ENCODE measurements at regions not wholly inside any gene's neighbourhood (a gene's known extent, or its start where the extent isn't known, plus 50 kb on each side); places are given as distances from the start of the nearest gene placed in this dataset.

- H3K9me3 ChIP-seq = no peaks in the 10 kb centered on the region
- H3K27ac ChIP-seq = no peak overlapping the region
- no peak for DNase-seq (ENCODE audit: low spot score)
- intact Hi-C loops (cut with DNase I) = no loop called here
- TF ChIP-seq POLR2AphosphoS5 (IDR thresholded peaks at IDR 0.05) (no peak), POLR2A (IDR thresholded peaks at IDR 0.05) (no peak)
- TF ChIP-seq, protein P1, sequence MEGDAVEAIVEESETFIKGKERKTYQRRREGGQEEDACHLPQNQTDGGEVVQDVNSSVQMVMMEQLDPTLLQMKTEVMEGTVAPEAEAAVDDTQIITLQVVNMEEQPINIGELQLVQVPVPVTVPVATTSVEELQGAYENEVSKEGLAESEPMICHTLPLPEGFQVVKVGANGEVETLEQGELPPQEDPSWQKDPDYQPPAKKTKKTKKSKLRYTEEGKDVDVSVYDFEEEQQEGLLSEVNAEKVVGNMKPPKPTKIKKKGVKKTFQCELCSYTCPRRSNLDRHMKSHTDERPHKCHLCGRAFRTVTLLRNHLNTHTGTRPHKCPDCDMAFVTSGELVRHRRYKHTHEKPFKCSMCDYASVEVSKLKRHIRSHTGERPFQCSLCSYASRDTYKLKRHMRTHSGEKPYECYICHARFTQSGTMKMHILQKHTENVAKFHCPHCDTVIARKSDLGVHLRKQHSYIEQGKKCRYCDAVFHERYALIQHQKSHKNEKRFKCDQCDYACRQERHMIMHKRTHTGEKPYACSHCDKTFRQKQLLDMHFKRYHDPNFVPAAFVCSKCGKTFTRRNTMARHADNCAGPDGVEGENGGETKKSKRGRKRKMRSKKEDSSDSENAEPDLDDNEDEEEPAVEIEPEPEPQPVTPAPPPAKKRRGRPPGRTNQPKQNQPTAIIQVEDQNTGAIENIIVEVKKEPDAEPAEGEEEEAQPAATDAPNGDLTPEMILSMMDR (IDR thresholded peaks at IDR 0.05) = no peak
- H3K4me1 ChIP-seq (replicated peaks) = no peaks in the 10 kb centered on the region
- H3K36me3 ChIP-seq = no peaks in the 10 kb centered on the region
- H3K4me3 ChIP-seq = no peak overlapping the region
- H3K27me3 ChIP-seq (replicated peaks; ENCODE audit: insufficient read depth) = no peaks in the 10 kb centered on the region
- WGBS = 63% methylated on average over 2 of the region's 2 CpGs
These were observed 234.0 kb upstream of the ITGA4 start for GRCh38 chr2:181223234-181223633.

DNA sequence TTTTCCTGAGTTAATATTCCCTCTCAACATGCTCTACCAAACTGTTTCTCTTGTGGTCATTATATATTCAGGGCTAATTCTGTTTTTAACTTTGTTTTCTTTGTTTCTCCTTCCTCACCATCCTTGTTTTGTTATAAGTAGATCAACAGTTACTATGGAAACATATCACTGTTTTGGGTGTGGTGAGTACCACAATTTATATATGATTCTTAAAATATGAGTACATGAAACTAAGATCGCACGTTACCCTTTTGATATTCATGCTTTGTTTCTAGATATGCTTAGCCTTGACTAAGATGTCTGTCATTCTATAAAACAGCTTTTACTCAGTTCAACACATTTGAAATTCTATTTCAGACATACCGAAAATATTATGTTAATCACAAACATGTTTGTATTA, 232.3 kb upstream of the ITGA4 start:
- Histone ChIP-seq H3K27me3 (replicated peaks; ENCODE audit: insufficient read depth) (no peaks in the 10 kb centered on the region), H3K36me3 (no peaks in the 10 kb centered on the region), H3K4me3 (no peak overlapping the region), H3K4me1 (replicated peaks) (no peaks in the 10 kb centered on the region), H3K9me3 (no peaks in the 10 kb centered on the region), H3K27ac (no peak overlapping the region)
- intact Hi-C loops (cut with DNase I) = no loop called here
- TF ChIP-seq, protein P1 (IDR thresholded peaks at IDR 0.05) = no peak
- 95% methylated on average over 3 of the region's 3 CpGs for WGBS
- no peak for DNase-seq (ENCODE audit: low spot score)

GRCh38 chr2:181228661-181229060, 228.5 kb upstream of the ITGA4 start:
- no peak for TF ChIP-seq POLR2A (IDR thresholded peaks at IDR 0.05)
- TF ChIP-seq, protein P1 (IDR thresholded peaks at IDR 0.05) = no peak
- no peak for TF ChIP-seq POLR2AphosphoS5 (IDR thresholded peaks at IDR 0.05)
- no peak for DNase-seq (ENCODE audit: low spot score)
- WGBS = 26% methylated on average over 1 of the region's 1 CpG

GRCh38 chr2:181231151-181231550, 226.0 kb upstream of the ITGA4 start:
- H3K36me3 ChIP-seq = no peaks in the 10 kb centered on the region
- TF ChIP-seq, protein P1 (IDR thresholded peaks at IDR 0.05) = no peak
- TF ChIP-seq POLR2AphosphoS5 (IDR thresholded peaks at IDR 0.05) (no peak), POLR2A (IDR thresholded peaks at IDR 0.05) (no peak)
- H3K9me3 ChIP-seq = no peaks in the 10 kb centered on the region
- H3K4me1 ChIP-seq (replicated peaks) = no peaks in the 10 kb centered on the region
- no peak overlapping the region for H3K27ac ChIP-seq
- no peak for DNase-seq (ENCODE audit: low spot score)
- 96% methylated on average over 1 of the region's 1 CpG for WGBS
- intact Hi-C loops (cut with DNase I) = no loop called here
- H3K27me3 ChIP-seq (replicated peaks; ENCODE audit: insufficient read depth) = no peaks in the 10 kb centered on the region
- no peak overlapping the region for H3K4me3 ChIP-seq

More at GRCh38 chr2:181228661-181229060, 228.5 kb upstream of the ITGA4 start:
- intact Hi-C loops (cut with DNase I) = no loop called here
- H3K36me3 ChIP-seq = no peaks in the 10 kb centered on the region
- H3K27me3 ChIP-seq (replicated peaks; ENCODE audit: insufficient read depth) = no peaks in the 10 kb centered on the region
- H3K27ac ChIP-seq = no peak overlapping the region
- no peak overlapping the region for H3K4me3 ChIP-seq
- H3K9me3 ChIP-seq = no peaks in the 10 kb centered on the region
- H3K4me1 ChIP-seq (replicated peaks) = no peaks in the 10 kb centered on the region

GRCh38 chr2:181231886-181232621, 225.1 kb upstream of the ITGA4 start:
- Histone ChIP-seq H3K9me3 (no peaks in the 10 kb centered on the region), H3K27me3 (replicated peaks; ENCODE audit: insufficient read depth) (no peaks in the 10 kb centered on the region), H3K27ac (no peak overlapping the region), H3K4me1 (replicated peaks) (no peaks in the 10 kb centered on the region), H3K4me3 (no peak overlapping the region), H3K36me3 (no peaks in the 10 kb centered on the region)
- intact Hi-C loops (cut with DNase I) = no loop called here
- no peak for DNase-seq (ENCODE audit: low spot score)
- 33% methylated on average over 2 of the region's 2 CpGs for WGBS
- TF ChIP-seq, protein P1 (IDR thresholded peaks at IDR 0.05) = peak in 1 of 4 experiments; percentile 18
- TF ChIP-seq POLR2AphosphoS5 (IDR thresholded peaks at IDR 0.05) (no peak), POLR2A (IDR thresholded peaks at IDR 0.05) (no peak)
